ENCODE measurements at regions not wholly inside any gene's neighbourhood (a gene's known extent, or its start where the extent isn't known, plus 50 kb on each side); places are given as distances from the start of the nearest gene placed in this dataset.

DNA sequence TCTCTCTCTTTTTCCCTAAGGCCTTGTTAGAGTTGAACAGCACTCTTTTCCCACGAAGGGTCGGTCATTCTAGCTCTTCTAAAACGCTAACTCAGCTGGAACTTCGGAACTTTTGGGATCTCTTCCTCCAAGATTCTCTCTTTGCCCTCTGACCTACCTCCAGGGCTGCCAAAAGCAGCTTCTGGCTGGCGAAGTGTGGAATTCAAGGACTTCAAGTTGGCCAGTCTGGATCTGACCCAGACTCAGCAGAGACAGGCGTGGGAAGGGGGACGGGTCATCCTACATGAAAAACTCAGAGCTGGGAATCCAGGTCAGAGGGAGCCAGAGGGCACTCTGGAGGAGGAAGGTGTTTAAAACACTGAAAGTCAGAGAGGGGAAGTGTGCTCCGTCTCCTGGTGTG lies 305.5 kb upstream of the HDAC4 start:
- Histone ChIP-seq H3K27ac (ENCODE audit: low read depth in 1 of 2, low read length in 2 of 2) (no peak overlapping the region), H3K9me3 (ENCODE audit: control insufficient read depth in 4 of 4, low read length in 3 of 4) (peaks cover 1 to 9% (median 4%) of the 10 kb centered on the region in 4 donors), H3K4me1 (ENCODE audit: control insufficient read depth in 4 of 4, insufficient read depth in 4 of 4, low read length in 3 of 4) (no peaks in the 10 kb centered on the region), H3K36me3 (ENCODE audit: control insufficient read depth in 4 of 4, insufficient read depth in 3 of 4, low read depth in 1 of 4, low read length in 3 of 4) (no peaks in the 10 kb centered on the region), H3K27me3 (ENCODE audit: control insufficient read depth in 4 of 4, insufficient read depth in 4 of 4, low read length in 3 of 4) (peaks cover 0 to 2% (median 0%) of the 10 kb centered on the region in 4 donors), H3K9ac (ENCODE audit: low read depth in 1 of 2, low read length in 2 of 2) (no peak overlapping the region), H3K4me3 (ENCODE audit: low read depth in 1 of 3, low read length in 3 of 3) (no peak overlapping the region)
- TF ChIP-seq JUND (IDR thresholded peaks at IDR 0.05) (no peak), HNF4G (IDR thresholded peaks at IDR 0.05) (no peak), HNF4A (conservative IDR thresholded peaks at IDR 0.05) (no peak), ATF3 (IDR thresholded peaks at IDR 0.05) (no peak), TAF1 (conservative IDR thresholded peaks at IDR 0.05) (no peak), ZBTB33 (IDR thresholded peaks at IDR 0.05) (no peak), RAD21 (IDR thresholded peaks at IDR 0.05) (no peak), CTCF (IDR thresholded peaks at IDR 0.05; ENCODE audit: low read depth, low read length, missing input control) (no peak), NR2F2 (IDR thresholded peaks at IDR 0.05) (no peak), FOXA1 (IDR thresholded peaks at IDR 0.05) (no peak), GABPA (IDR thresholded peaks at IDR 0.05 in 1 of 2, conservative IDR thresholded peaks at IDR 0.05 in 1 of 2) (no peak), EGR1 (IDR thresholded peaks at IDR 0.05; ENCODE audit: low read depth in 2 of 2) (no peak), FOXA2 (IDR thresholded peaks at IDR 0.05) (no peak), YY1 (IDR thresholded peaks at IDR 0.05) (no peak), RXRA (IDR thresholded peaks at IDR 0.05) (no peak), REST (IDR thresholded peaks at IDR 0.05) (no peak), SP1 (IDR thresholded peaks at IDR 0.05) (no peak)
- TF ChIP-seq, protein P1, sequence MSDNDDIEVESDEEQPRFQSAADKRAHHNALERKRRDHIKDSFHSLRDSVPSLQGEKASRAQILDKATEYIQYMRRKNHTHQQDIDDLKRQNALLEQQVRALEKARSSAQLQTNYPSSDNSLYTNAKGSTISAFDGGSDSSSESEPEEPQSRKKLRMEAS (IDR thresholded peaks at IDR 0.05): no peak
- no peak for DNase-seq (ENCODE audit: low spot score)
- WGBS: 37% methylated on average over 8 of the region's 8 CpGs

All from liver (tissue), 8 donors.